D721Med (cell line): ENCODE measurements at regions not wholly inside any gene's neighbourhood (a gene's known extent, or its start where the extent isn't known, plus 50 kb on each side); places are given as distances from the start of the nearest gene placed in this dataset.

ENCODE experiments used
- DNase-seq: peaks from one replicate; pipeline ENCODE4 v3.0.0; 2011; ENCODE audit warnings: low spot score; ENCODE audit not compliant: insufficient read length
- FAIRE-seq: peaks from 2 replicates; lab custom pipeline; 2011; peaks lifted over from hg19 to GRCh38; lab: Jason Lieb, UNC
- TF ChIP-seq, protein P1 (sequence below): IDR thresholded peaks from 2 replicates; pipeline ENCODE4 v1.5.1; 2012; ENCODE audit warnings: mild to moderate bottlenecking, control low read depth; ENCODE audit not compliant: insufficient read depth; ENCODE audit errors: missing control alignments

DNA sequence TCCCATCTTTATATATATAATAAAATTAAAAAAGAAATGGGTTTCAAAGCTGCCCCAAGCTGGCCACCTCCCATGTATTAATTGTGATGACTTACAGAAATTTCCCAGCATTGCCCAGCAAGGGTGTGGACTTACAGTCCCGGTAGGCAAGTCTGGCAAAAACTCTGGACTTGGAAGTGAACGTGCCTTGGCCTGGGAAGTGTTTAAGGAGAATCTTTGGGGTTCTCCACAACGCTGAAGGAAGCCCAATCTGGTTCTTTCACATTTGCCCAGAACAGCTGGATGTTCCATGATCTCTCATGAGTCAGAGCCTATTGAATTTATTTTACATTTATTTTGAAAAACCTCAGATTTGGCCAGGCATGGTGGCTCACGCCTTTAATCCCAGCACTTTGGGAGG is 98.4 kb upstream of the SLC45A1 start:
- TF ChIP-seq, protein P1, sequence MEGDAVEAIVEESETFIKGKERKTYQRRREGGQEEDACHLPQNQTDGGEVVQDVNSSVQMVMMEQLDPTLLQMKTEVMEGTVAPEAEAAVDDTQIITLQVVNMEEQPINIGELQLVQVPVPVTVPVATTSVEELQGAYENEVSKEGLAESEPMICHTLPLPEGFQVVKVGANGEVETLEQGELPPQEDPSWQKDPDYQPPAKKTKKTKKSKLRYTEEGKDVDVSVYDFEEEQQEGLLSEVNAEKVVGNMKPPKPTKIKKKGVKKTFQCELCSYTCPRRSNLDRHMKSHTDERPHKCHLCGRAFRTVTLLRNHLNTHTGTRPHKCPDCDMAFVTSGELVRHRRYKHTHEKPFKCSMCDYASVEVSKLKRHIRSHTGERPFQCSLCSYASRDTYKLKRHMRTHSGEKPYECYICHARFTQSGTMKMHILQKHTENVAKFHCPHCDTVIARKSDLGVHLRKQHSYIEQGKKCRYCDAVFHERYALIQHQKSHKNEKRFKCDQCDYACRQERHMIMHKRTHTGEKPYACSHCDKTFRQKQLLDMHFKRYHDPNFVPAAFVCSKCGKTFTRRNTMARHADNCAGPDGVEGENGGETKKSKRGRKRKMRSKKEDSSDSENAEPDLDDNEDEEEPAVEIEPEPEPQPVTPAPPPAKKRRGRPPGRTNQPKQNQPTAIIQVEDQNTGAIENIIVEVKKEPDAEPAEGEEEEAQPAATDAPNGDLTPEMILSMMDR = no peak
- DNase-seq = no peak
- no peak for FAIRE-seq

DNA sequence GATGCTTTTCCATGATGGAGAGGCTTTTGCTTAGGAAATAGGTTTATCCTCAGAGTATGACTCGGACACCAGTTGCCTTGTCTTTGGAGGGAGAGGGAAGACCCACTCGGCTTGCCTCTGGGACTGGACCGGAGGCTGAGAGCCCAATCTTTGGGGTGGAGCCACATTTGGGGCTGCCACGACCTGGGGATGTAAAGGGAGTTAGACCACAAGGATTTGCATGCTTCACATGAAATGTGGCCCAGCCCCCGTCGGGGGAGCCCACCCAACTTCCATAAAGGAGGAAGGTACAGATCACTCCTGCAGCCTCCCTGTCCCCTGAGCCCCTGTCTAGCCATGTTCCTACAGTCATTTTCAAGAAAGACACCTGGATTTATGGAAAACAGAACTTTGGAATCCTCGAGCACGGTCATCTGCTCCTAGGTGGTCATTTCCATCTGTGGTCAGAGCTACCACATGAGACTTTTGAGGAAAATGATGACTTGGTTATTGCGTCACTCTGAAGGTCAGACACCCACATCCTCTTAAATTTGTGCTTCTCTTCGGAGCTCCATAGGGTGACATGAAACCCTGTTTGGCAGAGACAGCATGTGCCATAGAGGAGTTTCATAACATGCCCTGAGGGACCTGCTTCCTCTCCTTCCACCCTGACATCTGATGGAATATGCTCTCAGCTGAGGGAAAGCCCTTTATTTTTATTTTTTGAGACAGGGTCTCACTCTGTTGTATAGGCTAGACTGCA is 99.4 kb upstream of the SLC45A1 start:
- DNase-seq = no peak
- FAIRE-seq = no peak

DNA sequence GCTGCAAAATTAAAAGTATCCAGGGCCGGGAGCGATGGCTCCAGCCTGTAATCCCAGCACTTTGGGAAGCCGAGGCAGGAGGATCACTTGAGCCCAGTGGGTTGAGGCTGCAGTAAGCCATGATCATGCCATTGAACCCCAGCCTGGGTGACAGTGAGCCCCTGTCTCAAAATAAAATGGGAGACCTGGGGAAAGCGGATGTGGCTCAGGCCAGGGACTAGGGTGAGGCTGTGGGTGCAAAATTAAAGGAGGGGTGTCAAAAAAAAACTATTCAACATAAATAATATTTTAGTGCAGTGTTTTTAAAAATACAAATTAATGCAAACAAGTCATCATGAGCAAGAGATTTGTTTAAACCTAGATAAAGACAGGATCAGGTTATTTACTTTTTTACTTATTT is 100.1 kb upstream of the SLC45A1 start:
- no peak for DNase-seq
- no peak for FAIRE-seq
- TF ChIP-seq, protein P1 = no peak

More for the DNA sequence above, 99.4 kb upstream of the SLC45A1 start:
- TF ChIP-seq, protein P1 = no peak

DNA sequence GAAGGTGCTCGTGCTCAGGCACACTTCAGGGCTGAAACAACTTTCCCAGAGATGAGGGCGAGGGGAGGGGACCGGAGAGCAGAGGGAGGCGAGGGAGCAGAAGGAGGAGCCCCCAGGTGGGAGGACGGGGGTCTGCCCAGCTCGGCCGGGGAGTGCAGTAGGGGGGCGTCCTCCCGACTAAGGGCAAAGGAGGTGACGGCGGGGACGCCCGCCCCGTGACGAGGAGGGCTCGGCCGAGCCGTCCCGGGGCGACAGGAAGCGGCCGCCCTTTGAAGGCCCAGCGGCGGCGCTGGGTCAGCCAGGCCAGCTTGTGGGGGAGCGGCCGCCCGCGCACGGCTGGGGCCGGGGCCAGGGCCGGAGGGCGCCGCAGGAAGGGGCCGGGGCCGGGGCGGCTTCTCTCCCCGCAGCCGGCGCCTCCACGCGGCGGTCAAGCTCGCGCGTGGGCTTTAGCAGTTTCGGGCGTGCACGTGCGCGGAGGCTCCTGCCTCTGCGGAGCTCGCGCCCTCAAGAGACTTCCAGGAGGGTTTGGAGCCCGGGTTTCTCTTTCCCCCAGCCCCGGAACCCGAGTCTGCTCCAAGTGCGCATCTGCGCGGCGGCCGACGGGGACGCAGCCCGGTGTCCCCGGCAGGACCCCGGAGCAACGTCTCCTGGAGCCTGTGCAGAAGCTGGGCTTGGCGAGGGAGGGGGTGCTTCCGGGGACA is 100.8 kb upstream of the SLC45A1 start:
- DNase-seq = no peak
- FAIRE-seq = no peak
- TF ChIP-seq, protein P1 = no peak

DNA sequence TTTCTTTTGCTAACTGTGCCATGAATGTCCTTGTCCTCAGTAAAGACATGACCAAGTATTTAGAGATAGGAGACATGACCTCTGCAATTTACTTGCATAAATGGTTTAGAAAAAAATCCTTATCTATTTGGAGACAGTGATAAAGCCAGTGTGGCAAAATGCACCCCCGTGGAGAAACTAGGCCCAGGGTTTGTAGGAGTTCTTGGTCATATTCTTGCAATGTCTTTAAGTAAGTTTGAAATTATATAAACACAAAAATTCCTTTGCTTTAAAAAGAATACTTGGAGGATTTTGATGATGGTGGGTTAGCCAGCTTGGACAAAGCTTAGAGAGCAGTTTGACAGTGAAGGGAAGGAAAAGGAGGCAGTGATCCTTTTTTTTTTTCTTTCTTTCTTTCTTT is 101.9 kb upstream of the SLC45A1 start:
- no peak for FAIRE-seq
- TF ChIP-seq, protein P1 = no peak
- no peak for DNase-seq

DNA sequence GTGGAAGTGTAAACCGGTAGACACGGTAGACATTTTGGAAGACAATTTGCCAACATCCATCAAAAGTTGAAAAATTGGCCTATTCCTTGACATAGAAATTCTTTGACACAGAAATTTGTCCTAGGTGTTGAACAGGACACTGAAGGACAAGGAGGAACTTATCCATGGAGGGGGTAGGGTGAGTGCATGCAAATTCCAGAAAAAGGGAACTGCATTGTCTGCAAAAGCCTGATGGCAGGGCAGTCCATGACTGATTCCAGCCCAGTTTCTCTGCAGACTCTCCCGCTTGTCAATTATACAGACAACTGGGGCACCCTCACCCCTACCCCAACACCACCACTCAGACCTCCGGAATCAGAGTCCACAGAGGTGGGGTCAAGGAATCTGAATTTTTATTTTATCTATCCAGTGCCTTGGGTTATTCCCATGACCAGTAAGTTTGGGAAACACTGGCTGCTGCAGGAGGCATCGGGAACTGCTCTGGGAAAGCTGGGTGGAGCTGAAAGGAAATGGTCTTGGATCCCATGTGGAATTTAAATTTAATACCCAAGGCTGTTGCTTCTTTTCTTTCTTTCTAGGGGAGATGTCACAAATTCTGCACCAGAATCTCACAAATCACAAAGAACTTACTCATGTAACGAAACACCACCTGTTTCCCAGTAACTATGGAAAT is 103.3 kb upstream of the SLC45A1 start:
- FAIRE-seq (no peak), DNase-seq (no peak)
- TF ChIP-seq, protein P1 = no peak
